GM23338 (cell line): ENCODE measurements at regions not wholly inside any gene's neighbourhood (a gene's known extent, or its start where the extent isn't known, plus 50 kb on each side); places are given as distances from the start of the nearest gene placed in this dataset.

Source experiments
- ATAC-seq: fragments of 200-7000 bp; cut with Tn5 transposase; 3 replicates; pipeline ENCODE4 v1.9.1; 2020
- DNase-seq: peaks from one replicate; pipeline ENCODE4 v3.0.0-alpha.2; 2015; ENCODE audit warnings: low spot score
- H2AFZ ChIP-seq: fragments of 200-600 bp; sonication (generic); 2 replicates; pipeline ENCODE4 v1.8.0; 2016; ENCODE audit warnings: antibody characterized with exemption, mild to moderate bottlenecking, moderate library complexity
- H3F3A ChIP-seq: fragments of 200-600 bp; sonication (generic); replicated peaks from 2 replicates; pipeline ENCODE4 v1.8.0; 2017; ENCODE audit warnings: antibody characterized with exemption, mixed run types, low read depth
- H3K27ac ChIP-seq: fragments of 200-600 bp; sonication (generic); 2 replicates; pipeline ENCODE4 v1.6.1; 2016; ENCODE audit warnings: low read depth
- H3K27me3 ChIP-seq: fragments of 200-600 bp; sonication (generic); 2 replicates; pipeline ENCODE4 v1.8.0; 2016; ENCODE audit warnings: mild to moderate bottlenecking, mixed run types, moderate library complexity; ENCODE audit not compliant: insufficient read depth
- H3K36me3 ChIP-seq: fragments of 200-600 bp; sonication (generic); 2 replicates; pipeline ENCODE4 v1.8.0; 2016; ENCODE audit warnings: mild to moderate bottlenecking; ENCODE audit not compliant: insufficient read depth
- H3K4me1 ChIP-seq: fragments of 200-600 bp; sonication (generic); 2 replicates; pipeline ENCODE4 v1.8.0; 2016; ENCODE audit warnings: mild to moderate bottlenecking, moderate library complexity; ENCODE audit not compliant: insufficient read depth
- H3K4me2 ChIP-seq: fragments of 200-600 bp; sonication (generic); 2 replicates; pipeline ENCODE4 v1.7.1; 2017; ENCODE audit warnings: mixed run types
- H3K4me3 ChIP-seq: fragments of 200-600 bp; sonication (generic); 2 replicates; pipeline ENCODE4 v1.6.1; 2016; ENCODE audit warnings: mixed run types
- H3K79me2 ChIP-seq: fragments of 200-600 bp; sonication (generic); replicated peaks from 2 replicates; pipeline ENCODE4 v1.8.0; 2017; ENCODE audit warnings: mild to moderate bottlenecking; ENCODE audit not compliant: insufficient read depth
- H3K9me2 ChIP-seq: fragments of 200-600 bp; sonication (generic); 2 replicates; pipeline ENCODE4 v1.8.0; 2017; ENCODE audit not compliant: insufficient read depth
- H4K20me1 ChIP-seq: fragments of 200-600 bp; sonication (generic); replicated peaks from 2 replicates; pipeline ENCODE4 v1.8.0; 2017; ENCODE audit warnings: mild to moderate bottlenecking; ENCODE audit not compliant: insufficient read depth
- H3K27ac Mint-ChIP-seq: 2 replicates; pipeline ENCODE4 v1.8.0; 2020; ENCODE audit warnings: inconsistent platforms, mild to moderate bottlenecking, moderate library complexity, mixed read lengths
- H3K27me3 Mint-ChIP-seq: 3 replicates; pipeline ENCODE4 v1.8.0; 2022; ENCODE audit warnings: low read depth, mild to moderate bottlenecking, moderate library complexity, mixed read lengths, inconsistent platforms; ENCODE audit not compliant: insufficient read depth, poor library complexity
- H3K36me3 Mint-ChIP-seq: 3 replicates; pipeline ENCODE4 v1.8.0; 2021; ENCODE audit warnings: low read depth, mild to moderate bottlenecking, inconsistent platforms, moderate library complexity, mixed read lengths
- H3K4me1 Mint-ChIP-seq: 3 replicates; pipeline ENCODE4 v1.8.0; 2020; ENCODE audit warnings: mild to moderate bottlenecking, inconsistent platforms, mixed read lengths
- H3K4me3 Mint-ChIP-seq: 3 replicates; pipeline ENCODE4 v1.8.0; 2021; ENCODE audit warnings: moderate library complexity, mild to moderate bottlenecking, inconsistent platforms, mixed read lengths
- H3K9me3 Mint-ChIP-seq: 3 replicates; pipeline ENCODE4 v1.8.0; 2020; ENCODE audit warnings: moderate library complexity, mild to moderate bottlenecking, inconsistent platforms, mixed read lengths
- CREB1 ChIP-seq: fragments of 250-450 bp; sonication (Bioruptor Pico); IDR thresholded peaks from 2 replicates; pipeline ENCODE4 v1.5.0; 2020; ENCODE audit warnings: low read depth, mild to moderate bottlenecking, moderate library complexity
- CTCF ChIP-seq, 2 experiments: fragments of 200-600 bp in 1 of 2; sonication (generic) in 1 of 2; conservative IDR thresholded peaks; 2 replicates each; pipeline versions ENCODE4 v1.5.1 to v1.6.1; 2016 to 2017; ENCODE audit warnings: antibody characterized with exemption in 2 of 2, low read depth in 2 of 2, mild to moderate bottlenecking in 2 of 2, moderate library complexity in 1 of 2
- ETS1 ChIP-seq: IDR thresholded peaks from 2 replicates; pipeline ENCODE4 v1.6.1; 2016; ENCODE audit warnings: antibody characterized with exemption
- EZH2 ChIP-seq: fragments of 200-600 bp; sonication (generic); IDR thresholded peaks from one replicate; pipeline ENCODE4 v1.8.0; 2017; ENCODE audit warnings: antibody characterized with exemption, mild to moderate bottlenecking, low read depth; ENCODE audit not compliant: unreplicated experiment
- JUNB ChIP-seq: IDR thresholded peaks from one replicate; pipeline ENCODE4 v1.6.1; 2016; ENCODE audit warnings: antibody characterized with exemption; ENCODE audit not compliant: unreplicated experiment
- NANOG ChIP-seq: IDR thresholded peaks from 2 replicates; pipeline ENCODE4 v1.6.1; 2016; ENCODE audit warnings: antibody characterized with exemption, borderline replicate concordance
- POLR2AphosphoS5 ChIP-seq: IDR thresholded peaks from 2 replicates; pipeline ENCODE4 v1.6.1; 2016; ENCODE audit warnings: antibody characterized with exemption, low read depth
- REST ChIP-seq: IDR thresholded peaks from one replicate; pipeline ENCODE4 v1.6.1; 2018; ENCODE audit warnings: antibody characterized with exemption; ENCODE audit not compliant: unreplicated experiment
- ZNF114 ChIP-seq: fragments of 250-450 bp; sonication (Bioruptor Pico); IDR thresholded peaks from 2 replicates; pipeline ENCODE4 v1.5.0; 2020; ENCODE audit warnings: mild to moderate bottlenecking, moderate library complexity
- ZNF331 ChIP-seq: fragments of 250-450 bp; sonication (Bioruptor Pico); IDR thresholded peaks from 2 replicates; pipeline ENCODE4 v1.5.0; 2020; ENCODE audit warnings: low read depth, mild to moderate bottlenecking, moderate library complexity
- ZNF462 ChIP-seq: fragments of 250-450 bp; sonication (Bioruptor Pico); IDR thresholded peaks from 2 replicates; pipeline ENCODE4 v1.5.0; 2020; ENCODE audit warnings: mild to moderate bottlenecking, moderate library complexity

- TF ChIP-seq REST (no peak), EZH2 (no peak), CTCF (conservative IDR thresholded peaks at IDR 0.05; ENCODE audit: low read depth in 2 of 2) (no peak), JUNB (no peak), POLR2AphosphoS5 (no peak), ETS1 (no peak), CREB1 (CRISPR knock-in tag) (no peak), ZNF114 (no peak), ZNF331 (CRISPR knock-in tag) (no peak), NANOG (no peak), ZNF462 (CRISPR knock-in tag) (no peak)
- Mint-ChIP-seq H3K9me3 (peaks cover 5% of the 10 kb centered on the region; the same call in 2 of the 3 replicates), H3K27ac (no peak overlapping the region), H3K36me3 (0 out of 3 replicates have a peak, but pooled peaks cover 5% of the 10 kb centered on the region), H3K4me3 (no peak overlapping the region), H3K27me3 (no peaks in the 10 kb centered on the region), H3K4me1 (no peaks in the 10 kb centered on the region)
- ATAC-seq, result no peak
- Histone ChIP-seq H3K79me2 (no peaks in the 10 kb centered on the region), H3K36me3 (no peaks in the 10 kb centered on the region), H3K4me1 (no peaks in the 10 kb centered on the region), H4K20me1 (no peaks in the 10 kb centered on the region), H3F3A (no peaks in the 10 kb centered on the region), H3K27ac (no peak overlapping the region), H3K4me2 (no peak overlapping the region), H2AFZ (no peak overlapping the region), H3K9me2 (no peaks in the 10 kb centered on the region; the same call in 1 of the 2 replicates), H3K27me3 (no peaks in the 10 kb centered on the region), H3K4me3 (no peak overlapping the region)
- no peak for DNase-seq
These were observed 1115.7 kb upstream of the CELF2 start for GRCh38 chr10:9901971-9902370.
